ENCODE measurements at regions not wholly inside any gene's neighbourhood (a gene's known extent, or its start where the extent isn't known, plus 50 kb on each side); places are given as distances from the start of the nearest gene placed in this dataset.

GRCh38 chr15:46815765-46816164 is 901.5 kb upstream of the SEMA6D start:
- no peak overlapping the region for H3K27ac Mint-ChIP-seq

GRCh38 chr15:46848704-46849103 is 868.6 kb upstream of the SEMA6D start:
- Mint-ChIP-seq H3K9me3 (peaks cover 2 to 15% (median 7%) of the 10 kb centered on the region in 3 donors), H3K27ac (no peak overlapping the region), H3K36me3 (no peaks in the 10 kb centered on the region), H3K4me1 (no peaks in the 10 kb centered on the region), H3K4me3 (no peak overlapping the region), H3K27me3 (no peaks in the 10 kb centered on the region)

More at GRCh38 chr15:46815765-46816164, 901.5 kb upstream of the SEMA6D start:
- Mint-ChIP-seq H3K4me1 (no peaks in the 10 kb centered on the region), H3K36me3 (no peaks in the 10 kb centered on the region), H3K27me3 (no peaks in the 10 kb centered on the region), H3K9me3 (peaks cover 0 to 5% (median 0%) of the 10 kb centered on the region in 3 donors), H3K4me3 (no peak overlapping the region)

- Mint-ChIP-seq H3K4me1 (peaks cover 0 to 2% (median 0%) of the 10 kb centered on the region in 3 donors), H3K36me3 (no peaks in the 10 kb centered on the region), H3K27ac (no peak overlapping the region), H3K9me3 (peaks cover 0 to 10% (median 9%) of the 10 kb centered on the region in 3 donors), H3K4me3 (no peak overlapping the region), H3K27me3 (no peaks in the 10 kb centered on the region)
These were observed 863.7 kb upstream of the SEMA6D start for GRCh38 chr15:46853600-46853999.

GRCh38 chr15:46854564-46854963 is 862.7 kb upstream of the SEMA6D start:
- Mint-ChIP-seq H3K27ac (no peak overlapping the region), H3K36me3 (no peaks in the 10 kb centered on the region)

GRCh38 chr15:46855388-46855787 is 861.9 kb upstream of the SEMA6D start:
- peaks cover 0 to 2% (median 0%) of the 10 kb centered on the region in 3 donors for H3K4me1 Mint-ChIP-seq
- H3K27me3 Mint-ChIP-seq: no peaks in the 10 kb centered on the region
- peaks cover 0 to 10% (median 2%) of the 10 kb centered on the region in 3 donors for H3K9me3 Mint-ChIP-seq
- no peak overlapping the region for H3K27ac Mint-ChIP-seq
- H3K36me3 Mint-ChIP-seq: no peaks in the 10 kb centered on the region
- peak overlapping the region in 1 of 4 donors; percentile 32 for H3K4me3 Mint-ChIP-seq

More at GRCh38 chr15:46854564-46854963, 862.7 kb upstream of the SEMA6D start:
- Mint-ChIP-seq H3K4me3 (no peak overlapping the region), H3K9me3 (peaks cover 0 to 10% (median 8%) of the 10 kb centered on the region in 3 donors), H3K27me3 (no peaks in the 10 kb centered on the region), H3K4me1 (peaks cover 0 to 2% (median 0%) of the 10 kb centered on the region in 3 donors)

- peaks cover 0 to 2% (median 0%) of the 10 kb centered on the region in 3 donors for H3K4me1 Mint-ChIP-seq
- H3K36me3 Mint-ChIP-seq: no peaks in the 10 kb centered on the region
- no peak overlapping the region for H3K4me3 Mint-ChIP-seq
- peaks cover 0 to 10% (median 3%) of the 10 kb centered on the region in 3 donors for H3K9me3 Mint-ChIP-seq
- H3K27ac Mint-ChIP-seq: no peak overlapping the region
- no peaks in the 10 kb centered on the region for H3K27me3 Mint-ChIP-seq
These were observed 860.3 kb upstream of the SEMA6D start for GRCh38 chr15:46856839-46857502.

- no peak overlapping the region for H3K4me3 Mint-ChIP-seq
These were observed 859.2 kb upstream of the SEMA6D start for GRCh38 chr15:46858150-46858549.

GRCh38 chr15:46861796-46862195 is 855.5 kb upstream of the SEMA6D start:
- peaks cover 0 to 8% (median 4%) of the 10 kb centered on the region in 3 donors for H3K9me3 Mint-ChIP-seq

More at GRCh38 chr15:46858150-46858549, 859.2 kb upstream of the SEMA6D start:
- peaks cover 0 to 2% (median 0%) of the 10 kb centered on the region in 3 donors for H3K4me1 Mint-ChIP-seq
- H3K27me3 Mint-ChIP-seq: no peaks in the 10 kb centered on the region
- peak overlapping the region in 1 of 3 donors; percentile 47 for H3K27ac Mint-ChIP-seq
- peaks cover 2% of the 10 kb centered on the region for H3K36me3 Mint-ChIP-seq
- peaks cover 0 to 14% (median 6%) of the 10 kb centered on the region in 3 donors for H3K9me3 Mint-ChIP-seq

GRCh38 chr15:46865155-46865554 is 852.1 kb upstream of the SEMA6D start:
- peaks cover 2% of the 10 kb centered on the region for H3K36me3 Mint-ChIP-seq

More at GRCh38 chr15:46861796-46862195, 855.5 kb upstream of the SEMA6D start:
- Mint-ChIP-seq H3K27me3 (no peaks in the 10 kb centered on the region), H3K4me3 (no peak overlapping the region), H3K4me1 (no peaks in the 10 kb centered on the region), H3K36me3 (peaks cover 2% of the 10 kb centered on the region), H3K27ac (no peak overlapping the region)

GRCh38 chr15:46872286-46872980 is 844.9 kb upstream of the SEMA6D start:
- no peaks in the 10 kb centered on the region for H3K9me3 Mint-ChIP-seq
- H3K4me1 Mint-ChIP-seq: no peaks in the 10 kb centered on the region
- H3K27me3 Mint-ChIP-seq: no peaks in the 10 kb centered on the region
- no peak overlapping the region for H3K4me3 Mint-ChIP-seq
- H3K36me3 Mint-ChIP-seq: no peaks in the 10 kb centered on the region
- no peak overlapping the region for H3K27ac Mint-ChIP-seq

More at GRCh38 chr15:46865155-46865554, 852.1 kb upstream of the SEMA6D start:
- no peaks in the 10 kb centered on the region for H3K27me3 Mint-ChIP-seq
- H3K4me1 Mint-ChIP-seq: no peaks in the 10 kb centered on the region
- no peak overlapping the region for H3K4me3 Mint-ChIP-seq
- H3K9me3 Mint-ChIP-seq: peaks cover 0 to 8% (median 4%) of the 10 kb centered on the region in 3 donors
- no peak overlapping the region for H3K27ac Mint-ChIP-seq

- Mint-ChIP-seq H3K27ac (no peak overlapping the region), H3K4me3 (no peak overlapping the region), H3K9me3 (no peaks in the 10 kb centered on the region), H3K4me1 (no peaks in the 10 kb centered on the region), H3K27me3 (no peaks in the 10 kb centered on the region), H3K36me3 (no peaks in the 10 kb centered on the region)
These were observed 844.3 kb upstream of the SEMA6D start for GRCh38 chr15:46872981-46873330.

GRCh38 chr15:46879032-46879770 is 838.1 kb upstream of the SEMA6D start:
- Mint-ChIP-seq H3K9me3 (peaks cover 0 to 9% (median 6%) of the 10 kb centered on the region in 3 donors), H3K36me3 (no peaks in the 10 kb centered on the region), H3K4me3 (peak overlapping the region in 1 of 4 donors; percentile 37), H3K27me3 (no peaks in the 10 kb centered on the region), H3K27ac (no peak overlapping the region), H3K4me1 (no peaks in the 10 kb centered on the region)

GRCh38 chr15:46880791-46881190 is 836.5 kb upstream of the SEMA6D start:
- H3K4me3 Mint-ChIP-seq: no peak overlapping the region
- H3K27me3 Mint-ChIP-seq: no peaks in the 10 kb centered on the region
- no peak overlapping the region for H3K27ac Mint-ChIP-seq
- H3K36me3 Mint-ChIP-seq: no peaks in the 10 kb centered on the region
- no peaks in the 10 kb centered on the region for H3K4me1 Mint-ChIP-seq
- H3K9me3 Mint-ChIP-seq: peaks cover 0 to 9% (median 6%) of the 10 kb centered on the region in 3 donors

- Mint-ChIP-seq H3K4me3 (no peak overlapping the region), H3K9me3 (peaks cover 2 to 13% (median 8%) of the 10 kb centered on the region in 3 donors), H3K36me3 (no peaks in the 10 kb centered on the region), H3K27ac (no peak overlapping the region), H3K27me3 (no peaks in the 10 kb centered on the region), H3K4me1 (no peaks in the 10 kb centered on the region)
These were observed 824.6 kb upstream of the SEMA6D start for GRCh38 chr15:46892621-46893160.

GRCh38 chr15:46894644-46895043 is 822.7 kb upstream of the SEMA6D start:
- Mint-ChIP-seq H3K27me3 (no peaks in the 10 kb centered on the region), H3K4me3 (no peak overlapping the region), H3K9me3 (peaks cover 2 to 13% (median 10%) of the 10 kb centered on the region in 3 donors), H3K36me3 (no peaks in the 10 kb centered on the region), H3K4me1 (no peaks in the 10 kb centered on the region), H3K27ac (no peak overlapping the region)

Data from IgD-negative memory B cell (primary cell).